ENCODE measurements at regions not wholly inside any gene's neighbourhood (a gene's known extent, or its start where the extent isn't known, plus 50 kb on each side); places are given as distances from the start of the nearest gene placed in this dataset.

DNA sequence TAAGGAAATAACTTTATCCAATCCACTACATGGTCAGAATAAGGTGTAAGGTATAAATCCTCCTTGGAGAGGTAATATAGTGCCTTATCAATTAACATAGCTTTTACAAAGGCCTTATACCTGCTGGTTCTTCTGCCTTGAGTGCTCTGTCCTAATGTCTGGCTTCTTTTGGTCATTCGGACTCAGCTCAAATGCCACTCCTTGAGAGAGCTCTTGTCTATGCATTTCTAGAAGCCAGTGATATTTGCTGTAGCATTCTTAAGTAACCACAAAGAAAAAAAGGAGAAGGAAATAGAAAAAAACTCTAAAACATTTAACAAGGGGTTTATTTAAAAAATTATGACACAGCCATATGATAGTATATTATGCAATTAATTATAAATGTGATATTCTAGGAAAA, 444.8 kb upstream of the SLIT2 start:
- Histone ChIP-seq H2AFZ (ENCODE audit: low read length) (no peak overlapping the region), H3K9ac (ENCODE audit: extremely low read depth, insufficient read length, low read length) (no peak overlapping the region), H4K5ac (ENCODE audit: insufficient read length, low read depth, low read length) (no peak overlapping the region), H3K4me1 (ENCODE audit: insufficient read depth, low read length) (no peaks in the 10 kb centered on the region), H4K20me1 (ENCODE audit: control insufficient read depth, insufficient read depth, insufficient read length) (no peaks in the 10 kb centered on the region), H2BK20ac (ENCODE audit: low read depth, low read length, poor library complexity, severe bottlenecking) (no peak overlapping the region), H3K14ac (ENCODE audit: insufficient read depth, low read length) (no peak overlapping the region), H2BK120ac (ENCODE audit: low read depth, low read length, poor library complexity, severe bottlenecking) (no peak overlapping the region), H3K27ac (ENCODE audit: insufficient read length, low read depth, low read length) (no peak overlapping the region), H3K23ac (ENCODE audit: insufficient read length, low read depth, low read length) (no peak overlapping the region), H4K91ac (ENCODE audit: insufficient read length, low read depth, low read length) (no peak overlapping the region), H2BK15ac (ENCODE audit: low read depth, low read length) (no peak overlapping the region), H3T11ph (ENCODE audit: low read length) (no peak overlapping the region), H3K56ac (ENCODE audit: insufficient read length, low read depth, low read length) (no peak overlapping the region), H3K23me2 (ENCODE audit: insufficient read length, low read depth, low read length, poor library complexity, severe bottlenecking) (no peaks in the 10 kb centered on the region), H3K27me3 (ENCODE audit: insufficient read depth, low read length) (no peaks in the 10 kb centered on the region), H3K79me2 (ENCODE audit: insufficient read depth, low read length) (no peaks in the 10 kb centered on the region), H3K18ac (ENCODE audit: insufficient read length, low read depth, low read length) (no peak overlapping the region), H2BK12ac (ENCODE audit: insufficient read length, low read depth, low read length) (no peak overlapping the region), H2AK5ac (ENCODE audit: insufficient read length, low read length) (no peak overlapping the region), H3K4me2 (ENCODE audit: insufficient read depth, insufficient read length, low read length) (no peak overlapping the region), H2BK5ac (ENCODE audit: insufficient read length, low read length) (no peak overlapping the region), H3K9me3 (ENCODE audit: control insufficient read depth, low read depth, low read length) (no peaks in the 10 kb centered on the region), H3K79me1 (ENCODE audit: insufficient read depth, low read depth, low read length, poor library complexity, severe bottlenecking) (no peaks in the 10 kb centered on the region), H3K4ac (ENCODE audit: low read depth, low read length) (no peak overlapping the region), H4K8ac (replicated peaks; ENCODE audit: insufficient read length, low read depth, low read length) (no peak overlapping the region)
- no peaks in the 10 kb centered on the region for H3K36me3 Mint-ChIP-seq (ENCODE audit: insufficient read depth in 1 of 3, low read depth in 3 of 3)
- H3K27me3 Mint-ChIP-seq (ENCODE audit: low read depth): no peaks in the 10 kb centered on the region; the same call in 1 of the 2 replicates
- no CpG with 5 or more reads among the region's 1 CpG for WGBS (ENCODE audit: extremely low coverage, insufficient read length, low lambda C conversion rate)
- H3K4me3 Mint-ChIP-seq: no peak overlapping the region
- TF ChIP-seq, protein P1, sequence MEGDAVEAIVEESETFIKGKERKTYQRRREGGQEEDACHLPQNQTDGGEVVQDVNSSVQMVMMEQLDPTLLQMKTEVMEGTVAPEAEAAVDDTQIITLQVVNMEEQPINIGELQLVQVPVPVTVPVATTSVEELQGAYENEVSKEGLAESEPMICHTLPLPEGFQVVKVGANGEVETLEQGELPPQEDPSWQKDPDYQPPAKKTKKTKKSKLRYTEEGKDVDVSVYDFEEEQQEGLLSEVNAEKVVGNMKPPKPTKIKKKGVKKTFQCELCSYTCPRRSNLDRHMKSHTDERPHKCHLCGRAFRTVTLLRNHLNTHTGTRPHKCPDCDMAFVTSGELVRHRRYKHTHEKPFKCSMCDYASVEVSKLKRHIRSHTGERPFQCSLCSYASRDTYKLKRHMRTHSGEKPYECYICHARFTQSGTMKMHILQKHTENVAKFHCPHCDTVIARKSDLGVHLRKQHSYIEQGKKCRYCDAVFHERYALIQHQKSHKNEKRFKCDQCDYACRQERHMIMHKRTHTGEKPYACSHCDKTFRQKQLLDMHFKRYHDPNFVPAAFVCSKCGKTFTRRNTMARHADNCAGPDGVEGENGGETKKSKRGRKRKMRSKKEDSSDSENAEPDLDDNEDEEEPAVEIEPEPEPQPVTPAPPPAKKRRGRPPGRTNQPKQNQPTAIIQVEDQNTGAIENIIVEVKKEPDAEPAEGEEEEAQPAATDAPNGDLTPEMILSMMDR (conservative IDR thresholded peaks at IDR 0.05): no peak
- H3K9me3 Mint-ChIP-seq: no peaks in the 10 kb centered on the region
- DNase-seq: no peak
- no peaks in the 10 kb centered on the region for H3K4me1 Mint-ChIP-seq
- H3K27ac Mint-ChIP-seq: no peak overlapping the region
